Nephron progenitor cell (in vitro differentiated cells): ENCODE measurements at regions not wholly inside any gene's neighbourhood (a gene's known extent, or its start where the extent isn't known, plus 50 kb on each side); places are given as distances from the start of the nearest gene placed in this dataset.
A peak's percentile ranks its signal among the peaks of the same experiment; 100 is the strongest.
"Not testable (repeated sequence)": the region's sequence is repeated elsewhere in the genome, so short reads cannot be mapped to it uniquely, and the experiment has no call there.

Experiments
- DNase-seq: peaks from one replicate; pipeline ENCODE4 v3.0.0; 2021
- H3K27ac Mint-ChIP-seq: 2 replicates; pipeline ENCODE4 v1.8.0; 2021; ENCODE audit warnings: mild to moderate bottlenecking, moderate library complexity, mixed read lengths
- H3K27me3 Mint-ChIP-seq: 2 replicates; pipeline ENCODE4 v1.8.0; 2021; ENCODE audit warnings: mild to moderate bottlenecking, low read depth, mixed read lengths; ENCODE audit not compliant: poor library complexity
- H3K36me3 Mint-ChIP-seq: 2 replicates; pipeline ENCODE4 v1.8.0; 2021; ENCODE audit warnings: low read depth, mixed read lengths
- H3K4me1 Mint-ChIP-seq: 2 replicates; pipeline ENCODE4 v1.8.0; 2021; ENCODE audit warnings: mixed read lengths
- H3K4me3 Mint-ChIP-seq: 2 replicates; pipeline ENCODE4 v1.8.0; 2021; ENCODE audit warnings: mild to moderate bottlenecking, moderate library complexity, mixed read lengths
- H3K9me3 Mint-ChIP-seq: 2 replicates; pipeline ENCODE4 v1.8.0; 2021; ENCODE audit warnings: mild to moderate bottlenecking, moderate library complexity, mixed read lengths
- TF ChIP-seq, protein P1 (sequence below): fragments of 200-600 bp; sonication (generic); IDR thresholded peaks from 2 replicates; pipeline ENCODE4 v1.5.0; 2021; ENCODE audit warnings: antibody characterized with exemption

DNA sequence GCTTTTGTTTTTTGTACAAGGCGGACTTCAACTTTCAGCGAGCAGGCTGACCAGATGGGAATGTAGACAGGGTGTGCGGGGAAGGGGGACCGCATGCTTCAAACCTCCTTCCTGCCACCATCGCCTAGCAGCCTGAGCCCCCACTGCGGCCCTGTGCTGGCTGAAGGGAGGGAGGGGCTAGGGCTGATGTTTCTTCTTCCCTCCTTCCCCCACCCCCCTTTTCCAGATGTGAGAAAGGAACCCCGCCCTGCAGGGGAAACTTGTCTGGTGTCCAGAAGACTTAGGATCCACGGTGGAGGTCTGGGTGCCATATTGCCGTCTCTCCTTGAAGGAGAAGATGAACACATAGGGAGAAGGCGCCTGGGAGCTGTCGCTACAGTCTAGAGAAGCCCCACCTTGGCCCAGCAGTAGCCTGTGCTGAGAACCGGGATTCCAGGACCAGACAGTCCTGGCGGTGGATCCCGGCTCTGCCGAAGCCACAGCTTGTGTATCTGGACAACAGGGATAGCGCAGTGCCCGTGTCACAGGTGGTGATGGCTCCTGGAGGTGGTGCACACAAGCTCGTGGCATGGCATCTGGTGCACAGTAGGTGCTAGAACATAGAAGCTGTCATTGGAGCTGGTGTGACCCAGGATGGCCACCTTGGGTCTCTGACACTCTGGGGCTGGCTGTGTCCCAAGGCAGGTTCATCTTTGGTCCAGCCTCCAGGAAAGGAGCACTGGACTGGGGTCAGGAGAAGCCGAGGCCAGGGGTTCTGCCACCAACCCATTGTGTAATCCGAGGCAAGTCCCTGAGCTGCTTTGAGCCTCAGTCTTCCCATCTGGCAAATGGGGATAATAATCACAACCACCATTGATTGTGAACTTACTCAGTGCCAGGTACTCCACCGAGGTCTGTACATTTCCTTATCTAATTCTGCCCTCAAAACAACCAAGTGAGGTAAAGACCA is 205.6 kb downstream of the C9orf50 start:
- DNase-seq: no peak
- peak overlapping the region; percentile 18 for H3K4me3 Mint-ChIP-seq
- H3K4me1 Mint-ChIP-seq: peaks cover 76% of the 10 kb centered on the region
- H3K9me3 Mint-ChIP-seq: peaks cover 6% of the 10 kb centered on the region
- peaks cover 6% of the 10 kb centered on the region for H3K36me3 Mint-ChIP-seq
- peaks cover 6% of the 10 kb centered on the region for H3K27me3 Mint-ChIP-seq
- TF ChIP-seq, protein P1, sequence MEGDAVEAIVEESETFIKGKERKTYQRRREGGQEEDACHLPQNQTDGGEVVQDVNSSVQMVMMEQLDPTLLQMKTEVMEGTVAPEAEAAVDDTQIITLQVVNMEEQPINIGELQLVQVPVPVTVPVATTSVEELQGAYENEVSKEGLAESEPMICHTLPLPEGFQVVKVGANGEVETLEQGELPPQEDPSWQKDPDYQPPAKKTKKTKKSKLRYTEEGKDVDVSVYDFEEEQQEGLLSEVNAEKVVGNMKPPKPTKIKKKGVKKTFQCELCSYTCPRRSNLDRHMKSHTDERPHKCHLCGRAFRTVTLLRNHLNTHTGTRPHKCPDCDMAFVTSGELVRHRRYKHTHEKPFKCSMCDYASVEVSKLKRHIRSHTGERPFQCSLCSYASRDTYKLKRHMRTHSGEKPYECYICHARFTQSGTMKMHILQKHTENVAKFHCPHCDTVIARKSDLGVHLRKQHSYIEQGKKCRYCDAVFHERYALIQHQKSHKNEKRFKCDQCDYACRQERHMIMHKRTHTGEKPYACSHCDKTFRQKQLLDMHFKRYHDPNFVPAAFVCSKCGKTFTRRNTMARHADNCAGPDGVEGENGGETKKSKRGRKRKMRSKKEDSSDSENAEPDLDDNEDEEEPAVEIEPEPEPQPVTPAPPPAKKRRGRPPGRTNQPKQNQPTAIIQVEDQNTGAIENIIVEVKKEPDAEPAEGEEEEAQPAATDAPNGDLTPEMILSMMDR: no peak
- H3K27ac Mint-ChIP-seq: peak overlapping the region; percentile 99

DNA sequence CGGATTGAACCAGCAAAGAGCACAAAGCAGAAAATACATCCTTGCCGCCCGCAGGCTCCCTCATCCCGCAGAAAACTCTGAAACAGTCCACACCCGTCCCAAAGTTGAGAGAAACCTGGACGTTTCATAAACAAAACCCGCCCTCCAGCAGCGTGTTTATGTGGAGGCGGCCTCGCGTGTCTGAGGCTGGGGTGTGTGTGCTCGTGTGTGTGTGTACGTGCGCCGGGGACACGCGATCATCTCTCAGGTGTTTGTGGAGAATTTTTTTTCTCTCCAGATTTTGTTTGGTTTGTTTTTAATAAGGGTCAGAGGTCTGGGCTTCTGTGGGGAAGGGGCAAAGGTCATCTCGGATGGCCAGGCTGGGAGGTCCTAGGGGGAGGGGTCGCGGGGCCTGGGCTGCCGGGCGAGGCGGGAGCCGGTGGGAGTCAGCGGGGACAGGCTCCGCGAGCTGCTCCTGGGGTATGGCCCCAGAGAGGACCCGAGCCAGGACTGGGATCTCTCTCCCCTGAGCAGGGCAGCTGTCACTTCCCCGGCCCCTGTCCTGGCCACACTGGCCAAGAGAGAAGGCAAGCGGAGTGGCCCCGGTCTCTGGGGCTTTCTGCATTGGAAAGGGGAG is 206.4 kb downstream of the C9orf50 start:
- peak; percentile 82 for DNase-seq
- H3K9me3 Mint-ChIP-seq: peaks cover 12% of the 10 kb centered on the region
- peaks cover 9% of the 10 kb centered on the region for H3K36me3 Mint-ChIP-seq
- peaks cover 79% of the 10 kb centered on the region for H3K4me1 Mint-ChIP-seq
- peak overlapping the region; percentile 99 for H3K27ac Mint-ChIP-seq
- peak overlapping the region; percentile 74 for H3K4me3 Mint-ChIP-seq
- TF ChIP-seq, protein P1: no peak
- peaks cover 6% of the 10 kb centered on the region for H3K27me3 Mint-ChIP-seq

DNA sequence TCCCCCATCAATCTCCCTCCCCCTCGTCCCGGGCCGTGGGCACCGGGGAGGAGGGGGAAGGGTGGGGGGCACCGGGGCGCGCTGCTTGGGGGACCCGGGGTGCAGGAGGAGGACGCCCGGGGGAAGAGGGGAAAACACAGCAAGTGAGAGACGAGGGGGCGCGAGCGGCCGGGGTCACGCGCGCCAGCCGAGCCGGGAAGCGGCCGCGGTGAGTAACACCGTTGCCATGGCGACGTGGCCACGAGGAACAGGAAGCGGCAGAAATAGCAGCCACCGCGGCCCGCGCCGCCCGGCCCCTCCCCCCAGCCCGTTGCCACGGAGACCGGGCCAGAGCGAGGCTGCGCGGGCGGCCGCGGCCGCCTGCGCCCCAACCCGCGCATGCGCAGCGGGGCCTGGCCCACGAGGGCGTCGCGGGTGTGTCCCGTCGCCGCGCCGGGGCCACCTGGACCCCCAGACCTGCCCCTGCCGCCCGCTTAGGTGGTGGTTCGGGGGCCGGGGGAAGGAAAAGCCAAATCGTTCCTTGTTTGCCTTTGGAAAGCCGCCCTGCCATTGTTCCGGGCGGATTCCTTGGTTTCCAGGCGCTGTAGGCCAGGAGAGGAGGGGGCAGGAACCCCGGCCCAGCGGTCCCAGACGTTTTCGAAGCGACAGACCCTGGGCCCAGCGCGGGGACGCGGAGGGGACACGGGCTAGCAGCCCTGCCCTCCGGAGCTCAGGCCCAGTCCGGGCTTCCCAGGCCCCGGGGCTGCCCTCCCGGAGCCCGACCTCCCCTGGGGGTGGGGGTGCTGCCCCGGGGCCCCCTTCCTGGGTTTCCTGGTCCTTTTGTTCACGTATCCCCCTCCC is 207.1 kb downstream of the C9orf50 start:
- Mint-ChIP-seq H3K4me1 (peaks cover 82% of the 10 kb centered on the region), H3K4me3 (peak overlapping the region; percentile 74), H3K27ac (peak overlapping the region; percentile 99), H3K9me3 (peaks cover 12% of the 10 kb centered on the region), H3K27me3 (peaks cover 6% of the 10 kb centered on the region), H3K36me3 (peaks cover 9% of the 10 kb centered on the region)
- TF ChIP-seq, protein P1: no peak
- DNase-seq: peak; percentile 99

DNA sequence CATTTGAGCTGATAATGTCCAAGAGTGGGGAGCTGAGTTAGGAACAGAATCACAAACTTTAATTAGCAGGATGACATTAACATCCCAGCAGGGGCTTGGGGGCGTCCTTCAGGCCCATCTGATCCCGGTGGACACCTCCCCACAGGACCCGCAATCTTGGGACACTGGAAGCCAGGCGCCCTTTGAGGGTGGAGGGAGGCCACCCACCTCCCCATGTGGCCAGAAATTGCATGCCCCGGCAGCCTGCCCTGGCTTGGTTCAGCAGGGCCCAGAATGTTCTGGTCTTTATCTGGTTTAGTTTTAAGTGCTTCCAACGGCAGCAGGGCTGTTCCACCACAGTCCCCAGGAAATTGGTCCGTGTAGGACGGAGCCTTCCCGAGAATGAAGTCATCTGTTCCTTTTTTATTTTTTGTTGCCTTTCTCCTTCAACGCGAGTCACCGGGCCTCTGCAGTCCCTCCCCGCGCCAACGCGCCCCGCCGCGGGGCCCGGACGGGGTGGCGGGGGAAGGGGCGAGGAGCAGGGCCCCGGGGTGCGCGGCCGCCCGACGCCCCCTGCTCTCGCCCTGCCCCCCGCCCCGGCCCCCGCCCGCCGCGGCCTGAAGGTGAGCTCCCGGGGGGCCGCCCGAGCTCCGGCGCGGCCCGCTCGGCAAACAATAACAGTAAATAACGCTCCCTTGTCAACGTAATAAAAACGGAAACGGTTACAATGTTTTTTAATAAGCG is 207.9 kb downstream of the C9orf50 start:
- peak; percentile 58 for DNase-seq
- Mint-ChIP-seq H3K4me3 (peak overlapping the region; percentile 70), H3K9me3 (peaks cover 12% of the 10 kb centered on the region), H3K4me1 (peaks cover 83% of the 10 kb centered on the region), H3K27me3 (peaks cover 9% of the 10 kb centered on the region), H3K27ac (peak overlapping the region; percentile 98), H3K36me3 (peaks cover 9% of the 10 kb centered on the region)
- TF ChIP-seq, protein P1: no peak

DNA sequence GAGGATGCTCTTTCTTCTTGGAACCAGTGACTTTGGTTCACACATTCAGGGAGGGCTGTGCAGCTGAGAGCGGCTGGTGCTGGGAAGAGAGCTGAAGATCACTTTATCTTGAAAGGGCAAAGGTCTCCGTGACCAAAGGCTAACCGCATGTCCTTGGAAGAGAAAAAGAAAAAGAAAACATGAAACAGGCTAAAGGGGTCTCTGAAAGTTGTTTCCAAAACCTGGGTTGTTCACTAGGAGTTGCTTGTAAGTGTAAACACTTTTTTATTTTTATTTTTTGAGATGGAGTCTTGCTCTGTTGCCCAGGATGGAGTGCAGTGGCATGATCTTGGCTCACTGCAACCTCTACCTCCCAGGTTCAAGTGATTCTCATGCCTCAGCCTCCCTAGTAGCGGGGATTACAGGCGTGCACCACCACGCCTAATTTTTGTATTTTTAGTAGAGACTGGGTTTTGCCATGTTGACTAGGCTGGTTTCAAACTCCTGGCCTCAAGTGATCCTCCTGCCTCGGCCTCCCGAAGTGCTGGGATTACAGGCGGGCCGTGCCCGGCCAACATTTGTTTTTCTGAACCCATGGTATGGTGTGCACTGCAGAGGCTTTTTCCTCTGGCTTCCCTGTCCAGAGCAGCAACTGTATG is 208.6 kb downstream of the C9orf50 start:
- not testable (repeated sequence) for H3K36me3 Mint-ChIP-seq, DNase-seq, H3K27me3 Mint-ChIP-seq
- Mint-ChIP-seq H3K9me3 (peaks cover 12% of the 10 kb centered on the region), H3K4me1 (peaks cover 83% of the 10 kb centered on the region), H3K27ac (peak overlapping the region; percentile 98), H3K4me3 (peak overlapping the region; percentile 61)
